ENCODE measurements at regions not wholly inside any gene's neighbourhood (a gene's known extent, or its start where the extent isn't known, plus 50 kb on each side); places are given as distances from the start of the nearest gene placed in this dataset.
"Not testable (repeated sequence)": the region's sequence is repeated elsewhere in the genome, so short reads cannot be mapped to it uniquely, and the experiment has no call there.

DNA sequence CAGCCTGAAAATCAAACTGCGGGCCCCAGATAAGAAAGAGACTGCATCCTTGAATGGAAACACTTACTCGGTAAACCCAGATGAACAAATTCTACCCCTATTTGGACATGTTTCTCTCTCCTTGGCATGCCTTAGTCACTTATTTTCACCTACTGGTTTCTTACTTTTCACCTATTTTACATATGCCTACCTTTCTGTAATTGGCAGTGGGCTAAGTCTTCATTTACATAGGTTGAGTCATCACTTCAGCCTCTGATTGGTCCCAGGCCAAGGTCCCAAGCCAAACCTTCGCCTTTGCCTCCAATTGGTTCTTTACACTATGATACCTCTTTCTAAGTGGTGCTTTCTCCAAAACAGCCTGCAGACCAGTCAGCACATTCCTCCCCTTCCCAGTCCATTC is 111.3 kb downstream of the DYRK2 start:
- no peak for DNase-seq (ENCODE audit: low spot score)

GRCh38 chr12:67760586-67761275 is 112.2 kb downstream of the DYRK2 start:
- no peak for DNase-seq (ENCODE audit: low spot score)

DNA sequence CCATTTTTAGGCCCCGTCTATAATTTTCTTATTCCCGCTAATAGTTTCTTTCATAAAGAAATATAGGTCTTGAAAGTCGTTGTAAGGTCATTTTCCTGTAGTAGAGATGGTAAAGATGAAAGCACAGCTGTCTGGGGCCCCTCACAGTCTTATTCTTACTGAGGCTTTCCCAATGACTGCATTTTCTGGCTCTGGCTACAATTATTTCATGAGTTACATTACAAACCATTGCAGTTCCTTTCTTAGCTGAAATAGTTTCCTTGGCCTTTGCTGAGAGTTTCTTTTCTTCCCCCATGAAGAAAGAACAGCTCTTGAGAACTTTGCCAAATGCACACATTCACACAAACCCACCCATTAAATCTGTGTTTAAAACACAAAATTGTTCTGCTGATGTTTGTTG is 113.0 kb downstream of the DYRK2 start:
- DNase-seq (ENCODE audit: low spot score), result no peak

- no peak for DNase-seq (ENCODE audit: low spot score)
Observed at GRCh38 chr12:67764055-67764454, 115.5 kb downstream of the DYRK2 start.

DNA sequence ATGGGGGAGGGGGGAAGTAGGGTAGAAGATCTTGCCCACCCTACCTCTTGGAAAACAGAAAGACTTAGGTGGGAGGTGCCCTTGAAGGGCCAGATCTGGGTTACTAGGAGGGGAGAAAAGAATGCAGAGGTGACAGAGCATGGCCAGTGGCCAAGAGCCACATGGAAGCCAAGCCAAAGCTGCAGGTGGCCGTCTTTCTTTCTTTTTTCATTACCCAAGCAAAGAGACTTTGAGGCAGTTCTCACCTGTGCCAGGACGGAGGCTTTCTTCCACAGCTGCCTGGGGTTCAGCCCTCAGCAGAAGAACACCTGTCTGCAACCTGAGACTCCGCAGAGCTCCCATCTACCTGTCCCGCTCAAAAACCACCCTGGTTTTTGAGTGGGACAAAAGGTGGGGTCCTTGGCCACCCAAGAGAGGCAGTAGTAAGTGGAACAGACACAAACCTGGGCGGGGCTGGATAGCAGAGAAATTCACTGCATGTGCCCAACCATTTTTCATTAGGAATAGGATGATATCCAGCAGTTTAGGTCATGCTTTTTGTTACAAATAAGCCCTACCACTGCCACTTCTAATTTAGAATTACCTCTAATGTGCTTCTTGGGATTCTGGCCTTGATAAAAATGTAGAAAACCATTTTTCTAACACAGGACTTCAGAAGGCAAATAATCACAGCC is 116.5 kb downstream of the DYRK2 start:
- DNase-seq (ENCODE audit: low spot score), result no peak

GRCh38 chr12:67765776-67766766 is 117.5 kb downstream of the DYRK2 start:
- no peak for DNase-seq (ENCODE audit: low spot score)

DNA sequence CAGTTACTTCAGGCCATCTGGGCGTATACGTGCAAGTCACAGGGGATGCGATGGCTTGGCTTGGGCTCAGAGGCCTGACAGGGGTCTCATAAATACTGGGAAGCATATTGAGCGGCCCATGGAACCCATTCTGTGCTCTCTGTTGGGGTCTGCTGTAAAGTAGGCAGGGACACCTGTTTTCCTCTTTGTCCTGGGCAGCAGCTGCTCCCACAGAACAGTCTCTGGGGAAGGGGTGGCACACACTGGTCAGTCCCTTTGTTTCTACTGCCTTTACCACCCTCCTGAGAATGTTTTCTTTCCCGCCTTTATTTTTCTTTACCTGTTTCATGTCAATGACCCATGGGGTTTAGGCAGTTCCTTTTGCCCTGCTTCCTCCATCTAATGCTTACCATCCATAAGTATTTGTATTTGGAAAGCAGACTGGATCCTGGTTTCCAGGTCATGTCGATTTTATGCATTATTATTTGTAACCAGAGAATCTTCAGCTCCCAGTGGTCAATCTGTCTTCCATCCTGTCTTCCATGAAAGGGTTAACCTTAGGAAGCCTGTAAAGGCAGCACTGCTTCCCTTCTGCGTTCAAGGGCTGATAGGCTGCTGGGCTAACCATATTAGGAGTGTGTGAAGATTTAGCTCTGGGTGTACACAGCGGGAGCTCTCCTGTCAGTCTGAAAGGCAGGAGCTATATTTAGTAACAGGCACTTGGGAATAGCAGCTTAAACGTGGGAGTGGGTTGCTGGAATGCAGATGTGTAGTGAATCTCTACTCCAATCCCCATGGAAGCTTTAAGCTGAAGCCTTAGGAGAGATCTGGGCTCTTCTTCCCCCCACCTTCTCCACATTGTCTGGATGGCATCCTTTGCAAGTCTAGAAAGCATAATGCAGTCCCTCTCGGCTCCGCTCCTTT is 124.0 kb downstream of the DYRK2 start:
- no peak for DNase-seq (ENCODE audit: low spot score)

GRCh38 chr12:67773896-67774295 is 125.4 kb downstream of the DYRK2 start:
- DNase-seq (ENCODE audit: low spot score), result no peak

DNA sequence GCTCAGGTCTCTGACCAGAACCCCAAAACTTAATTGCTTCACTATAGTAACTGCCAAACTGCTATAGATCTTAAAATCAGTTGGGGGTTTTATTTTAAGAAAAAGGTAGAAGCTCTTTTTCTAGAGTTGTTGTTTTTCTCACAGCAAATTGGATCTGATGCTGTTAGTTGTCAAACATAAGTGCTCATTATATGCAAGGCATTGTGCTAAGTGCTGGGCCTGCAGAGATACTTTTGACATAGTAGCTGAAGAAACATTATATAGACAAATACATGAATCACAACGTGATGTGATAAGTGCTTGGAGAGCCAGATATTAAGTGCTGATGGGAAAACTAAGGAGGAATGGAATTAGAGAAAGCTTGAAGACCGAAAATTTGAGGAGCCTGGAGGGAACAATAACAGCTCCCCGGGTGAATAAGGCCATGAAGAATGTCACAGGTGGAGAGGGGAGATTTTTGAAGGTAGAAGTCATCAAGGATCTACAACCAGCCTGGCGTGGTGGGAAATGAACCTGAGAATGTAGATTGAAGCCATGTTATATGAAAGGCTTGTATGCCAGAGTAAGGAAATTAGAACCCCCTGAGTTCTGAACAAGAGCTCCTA is 126.5 kb downstream of the DYRK2 start:
- no peak for DNase-seq (ENCODE audit: low spot score)

DNA sequence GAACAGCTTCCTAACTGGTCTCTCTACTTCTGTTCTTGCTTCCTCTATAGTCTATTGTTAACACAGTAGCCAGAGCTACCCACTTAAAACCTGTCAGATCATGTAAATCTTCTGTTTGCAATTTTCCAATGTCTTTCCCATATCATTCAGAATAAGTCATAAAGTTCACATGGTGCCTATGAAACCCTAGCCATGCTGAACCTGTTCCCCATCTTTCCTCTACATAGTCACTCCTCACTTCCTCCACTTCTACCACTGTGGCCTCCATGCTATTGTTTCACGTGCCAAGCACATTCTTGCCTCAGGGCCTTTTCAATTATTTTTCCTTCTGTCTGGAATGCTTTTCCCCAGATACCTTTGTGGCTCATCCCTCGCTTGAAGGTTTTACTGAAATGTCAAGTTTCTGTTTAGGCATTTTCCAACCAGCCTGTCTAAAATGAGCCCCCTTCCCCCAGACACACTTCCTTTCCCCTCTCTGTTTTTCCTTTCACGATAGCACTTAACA is 132.1 kb downstream of the DYRK2 start:
- DNase-seq (ENCODE audit: low spot score), result no peak

- no peak for DNase-seq (ENCODE audit: low spot score)
Observed at GRCh38 chr12:67782573-67782972, 134.0 kb downstream of the DYRK2 start.

DNA sequence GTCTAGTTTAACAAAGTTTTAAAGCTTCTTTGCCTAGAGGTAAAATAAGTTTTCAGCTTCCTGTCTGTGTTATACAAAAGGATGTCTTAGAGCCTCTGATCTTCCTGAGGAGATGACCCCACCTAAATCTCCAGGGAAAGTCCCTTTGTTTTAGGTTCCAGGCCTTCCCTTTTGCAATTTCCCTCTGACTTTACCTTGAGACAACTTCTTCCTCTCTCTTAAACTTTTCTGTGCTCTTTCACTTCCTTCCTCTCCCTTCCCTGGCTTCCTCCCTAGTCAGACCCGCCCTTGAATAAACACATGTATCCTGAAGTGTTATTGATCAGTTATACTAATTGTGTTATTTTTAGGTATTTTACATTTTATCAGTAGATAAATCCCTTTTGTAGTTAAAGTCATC is 134.8 kb downstream of the DYRK2 start:
- no peak for DNase-seq (ENCODE audit: low spot score)

GRCh38 chr12:67784831-67785230 is 136.3 kb downstream of the DYRK2 start:
- no peak for DNase-seq (ENCODE audit: low spot score)

DNA sequence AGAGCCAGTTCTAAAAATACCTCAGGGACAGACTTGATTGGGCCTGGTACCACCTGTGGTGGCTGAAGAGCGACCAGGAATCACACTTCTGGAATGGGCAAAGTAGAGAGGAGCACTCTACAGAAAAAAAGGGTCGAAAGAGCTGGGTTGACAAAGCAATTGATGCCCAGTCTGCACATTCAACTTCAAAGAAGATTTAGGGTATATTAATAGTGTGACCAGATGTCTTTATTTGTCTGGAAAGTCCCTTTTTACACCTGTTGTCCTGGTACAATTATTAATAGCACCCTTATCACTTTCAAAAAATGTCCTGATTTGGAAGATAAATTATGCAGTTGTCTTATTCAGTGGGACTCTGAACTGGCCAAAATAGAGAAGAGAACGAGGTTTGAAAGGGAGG is 137.5 kb downstream of the DYRK2 start:
- DNase-seq (ENCODE audit: low spot score), result no peak

DNA sequence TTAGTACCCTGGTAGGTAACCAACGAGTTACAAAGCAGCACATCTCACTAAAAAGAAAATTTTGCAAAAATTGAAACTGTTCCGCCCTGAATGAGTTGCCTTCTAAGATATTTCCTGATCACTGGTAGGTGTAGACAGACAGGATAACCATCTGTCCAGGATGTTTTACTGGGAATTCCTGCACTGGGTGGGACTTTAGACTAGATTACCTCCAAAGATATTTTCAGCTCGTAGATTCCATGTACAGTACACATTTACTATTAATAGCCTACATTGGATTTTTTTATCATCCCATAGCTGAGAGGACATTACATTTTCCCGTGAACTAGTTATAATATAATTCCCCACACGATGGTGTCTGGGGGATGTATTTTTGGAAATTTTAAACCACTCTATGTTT is 139.6 kb downstream of the DYRK2 start:
- no peak for DNase-seq (ENCODE audit: low spot score)

DNA sequence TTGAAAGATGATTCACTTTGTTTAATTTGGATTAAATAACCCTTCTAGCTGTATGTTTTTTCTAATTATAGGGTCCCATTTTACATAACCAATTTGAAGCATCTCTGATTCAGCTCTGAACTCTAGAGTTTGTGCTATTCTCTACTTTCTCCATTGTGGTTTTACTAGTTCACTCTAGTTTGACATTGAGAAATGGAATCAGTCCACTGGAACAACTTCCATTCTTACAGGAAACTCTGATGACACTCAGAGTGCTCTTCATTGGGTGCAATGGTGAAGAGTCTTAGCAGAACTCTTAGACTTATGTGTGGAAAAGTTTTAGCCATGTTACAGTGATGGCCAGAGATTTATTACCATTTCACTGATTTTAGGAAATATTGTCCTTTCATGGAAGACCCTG is 140.7 kb downstream of the DYRK2 start:
- DNase-seq (ENCODE audit: low spot score), result no peak

- no peak for DNase-seq (ENCODE audit: low spot score)
Observed at GRCh38 chr12:67790660-67791059, 142.1 kb downstream of the DYRK2 start.

DNA sequence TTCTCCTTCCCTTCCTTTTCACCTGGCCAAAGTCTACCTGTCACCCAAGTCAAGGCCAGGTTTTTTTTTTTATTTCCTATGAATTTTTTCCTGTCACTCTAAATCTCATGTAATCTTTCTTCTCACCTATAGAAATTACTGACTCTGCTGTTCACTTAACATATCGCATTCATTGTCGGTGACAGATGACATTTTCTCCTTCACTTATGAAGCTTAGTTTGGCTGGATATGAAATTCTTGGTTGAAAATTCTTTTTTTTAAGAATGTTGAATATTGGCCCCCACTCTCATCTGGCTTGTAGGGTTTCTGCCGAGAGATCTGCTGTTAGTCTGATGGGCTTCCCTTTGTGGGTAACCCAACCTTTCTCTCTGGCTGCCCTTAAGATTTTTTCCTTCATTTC is 142.8 kb downstream of the DYRK2 start:
- DNase-seq (ENCODE audit: low spot score), result not testable (repeated sequence)

- no peak for DNase-seq (ENCODE audit: low spot score)
Observed at GRCh38 chr12:67792185-67792584, 143.6 kb downstream of the DYRK2 start.

DNA sequence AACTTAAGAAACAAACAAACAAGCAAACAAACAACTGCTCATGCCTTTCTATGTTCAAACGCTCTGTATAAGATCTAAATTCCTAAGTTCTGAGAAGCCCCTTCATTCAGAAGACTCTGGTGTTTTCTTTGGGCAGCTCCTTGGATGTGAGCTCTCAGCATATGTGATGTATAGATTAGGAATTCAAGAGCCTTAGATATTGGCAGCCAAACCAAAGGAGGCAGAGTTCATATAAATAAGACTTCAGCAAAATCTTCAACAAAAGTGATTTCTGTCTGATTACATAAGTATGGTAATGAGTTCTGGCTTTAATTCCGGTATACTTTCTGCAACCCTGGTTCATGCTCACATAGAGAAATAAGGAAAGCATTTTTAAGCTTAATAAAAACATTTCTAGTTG is 145.6 kb downstream of the DYRK2 start:
- DNase-seq (ENCODE audit: low spot score), result no peak

DNA sequence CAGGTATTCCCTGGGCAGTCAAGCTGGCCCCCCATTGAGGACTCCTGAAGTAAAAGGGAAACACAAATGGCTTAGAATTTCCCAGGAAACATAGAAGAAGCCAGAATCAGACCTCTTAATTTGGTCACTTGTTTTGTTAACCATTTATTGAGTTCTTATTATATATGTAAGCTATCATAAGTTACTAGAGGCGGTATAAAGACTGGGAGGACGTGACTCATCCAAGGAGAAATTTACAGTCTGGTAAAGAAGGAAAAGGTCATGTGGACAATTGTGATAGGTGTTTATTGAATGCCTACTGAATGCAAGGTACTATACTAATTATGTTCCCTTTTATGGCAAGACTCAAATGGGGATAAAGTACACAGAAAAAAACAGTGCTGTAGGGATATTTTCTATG is 146.7 kb downstream of the DYRK2 start:
- no peak for DNase-seq (ENCODE audit: low spot score)
